ENCODE measurements at regions not wholly inside any gene's neighbourhood (a gene's known extent, or its start where the extent isn't known, plus 50 kb on each side); places are given as distances from the start of the nearest gene placed in this dataset.

DNA sequence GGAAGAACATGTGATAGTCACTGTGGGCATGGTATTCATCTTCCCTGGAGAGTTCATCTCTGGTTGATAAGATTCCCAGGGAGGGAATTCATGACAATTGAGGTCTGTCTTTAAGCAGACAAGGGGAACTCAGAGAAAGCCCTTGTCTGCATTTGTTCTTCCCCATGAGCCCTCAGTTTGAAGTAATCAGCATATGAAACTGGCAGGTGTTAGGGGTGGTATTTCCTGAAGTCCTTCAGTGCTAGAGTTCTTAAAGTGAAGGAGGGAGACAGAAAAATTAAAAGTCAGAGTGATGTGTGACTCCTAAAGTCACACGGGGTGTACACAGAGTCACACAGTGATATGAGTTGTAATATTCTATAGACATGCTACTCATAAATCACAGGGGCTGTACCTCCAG is 60.6 kb upstream of the SYK start:
- Histone ChIP-seq H3K9me2 (replicated peaks; ENCODE audit: insufficient read depth, low read length) (no peaks in the 10 kb centered on the region), H3K79me2 (ENCODE audit: low read length) (no peaks in the 10 kb centered on the region), H4K20me1 (ENCODE audit: insufficient read depth, low read length) (no peaks in the 10 kb centered on the region), H3K9ac (ENCODE audit: low read length) (no peak overlapping the region), H3K4me2 (ENCODE audit: low read depth, low read length) (peak overlapping the region; percentile 39), H3K36me3 (replicated peaks; ENCODE audit: insufficient read depth, low read length) (no peaks in the 10 kb centered on the region), H2AFZ (ENCODE audit: low read length) (no peak overlapping the region), H3K27me3 (replicated peaks; ENCODE audit: insufficient read depth, low read length) (no peaks in the 10 kb centered on the region), H3F3A (ENCODE audit: insufficient read depth, low read length) (0 out of 2 replicates have a peak, but pooled peaks cover 3% of the 10 kb centered on the region), H3K27ac (ENCODE audit: low read length) (peak overlapping the region; percentile 67; the same call in 1 of the 2 replicates), H3K4me1 (ENCODE audit: low read length) (peaks cover 15% of the 10 kb centered on the region), H3K4me3 (ENCODE audit: low read length) (no peak overlapping the region), H3K9me3 (replicated peaks; ENCODE audit: insufficient read depth, low read length) (no peaks in the 10 kb centered on the region)
- TF ChIP-seq EZH2phosphoT487 (IDR thresholded peaks at IDR 0.05; ENCODE audit: low read length) = no peak
- no peak for TF ChIP-seq EZH2 (optimal IDR thresholded peaks at IDR 0.05; ENCODE audit: low read depth, low read length)
- no peak for TF ChIP-seq CTCF (IDR thresholded peaks at IDR 0.05; ENCODE audit: low read length)
- DNase-seq = peak; percentile 79

- no peaks in the 10 kb centered on the region for H3K9me3 ChIP-seq (replicated peaks; ENCODE audit: insufficient read depth, low read length)
- no peak overlapping the region for H3K27ac ChIP-seq (ENCODE audit: low read length)
- no peak for DNase-seq
- H3K4me2 ChIP-seq (ENCODE audit: low read depth, low read length) = no peak overlapping the region
- no peaks in the 10 kb centered on the region for H4K20me1 ChIP-seq (ENCODE audit: insufficient read depth, low read length)
- TF ChIP-seq CTCF (IDR thresholded peaks at IDR 0.05; ENCODE audit: low read length) (no peak), EZH2phosphoT487 (IDR thresholded peaks at IDR 0.05; ENCODE audit: low read length) (no peak), EZH2 (optimal IDR thresholded peaks at IDR 0.05; ENCODE audit: low read depth, low read length) (no peak)
- H3K4me1 ChIP-seq (ENCODE audit: low read length) = peaks cover 15% of the 10 kb centered on the region
- H3K9ac ChIP-seq (ENCODE audit: low read length) = no peak overlapping the region
- no peaks in the 10 kb centered on the region for H3K9me2 ChIP-seq (replicated peaks; ENCODE audit: insufficient read depth, low read length)
- no peaks in the 10 kb centered on the region for H3K79me2 ChIP-seq (ENCODE audit: low read length)
- no peak overlapping the region for H3K4me3 ChIP-seq (ENCODE audit: low read length)
- no peak overlapping the region for H2AFZ ChIP-seq (ENCODE audit: low read length)
- no peaks in the 10 kb centered on the region for H3K27me3 ChIP-seq (replicated peaks; ENCODE audit: insufficient read depth, low read length)
- no peaks in the 10 kb centered on the region for H3K36me3 ChIP-seq (replicated peaks; ENCODE audit: insufficient read depth, low read length)
- 0 out of 2 replicates have a peak, but pooled peaks cover 3% of the 10 kb centered on the region for H3F3A ChIP-seq (ENCODE audit: insufficient read depth, low read length)
Measured at GRCh38 chr9:90737742-90738141, 63.9 kb upstream of the SYK start.

GRCh38 chr9:90735952-90736351 is 65.7 kb upstream of the SYK start:
- H4K20me1 ChIP-seq (ENCODE audit: insufficient read depth, low read length) = no peaks in the 10 kb centered on the region
- no peaks in the 10 kb centered on the region for H3K79me2 ChIP-seq (ENCODE audit: low read length)
- H3K4me2 ChIP-seq (ENCODE audit: low read depth, low read length) = no peak overlapping the region
- H3K9me3 ChIP-seq (replicated peaks; ENCODE audit: insufficient read depth, low read length) = no peaks in the 10 kb centered on the region
- no peaks in the 10 kb centered on the region for H3K9me2 ChIP-seq (replicated peaks; ENCODE audit: insufficient read depth, low read length)
- peaks cover 9% of the 10 kb centered on the region for H3K4me1 ChIP-seq (ENCODE audit: low read length)
- H3K27ac ChIP-seq (ENCODE audit: low read length) = no peak overlapping the region
- H3K27me3 ChIP-seq (replicated peaks; ENCODE audit: insufficient read depth, low read length) = no peaks in the 10 kb centered on the region
- H3F3A ChIP-seq (ENCODE audit: insufficient read depth, low read length) = 0 out of 2 replicates have a peak, but pooled peaks cover 3% of the 10 kb centered on the region
- no peak for DNase-seq
- TF ChIP-seq EZH2phosphoT487 (IDR thresholded peaks at IDR 0.05; ENCODE audit: low read length) (no peak), EZH2 (optimal IDR thresholded peaks at IDR 0.05; ENCODE audit: low read depth, low read length) (no peak), CTCF (IDR thresholded peaks at IDR 0.05; ENCODE audit: low read length) (no peak)
- no peaks in the 10 kb centered on the region for H3K36me3 ChIP-seq (replicated peaks; ENCODE audit: insufficient read depth, low read length)
- no peak overlapping the region for H3K4me3 ChIP-seq (ENCODE audit: low read length)
- no peak overlapping the region for H3K9ac ChIP-seq (ENCODE audit: low read length)
- H2AFZ ChIP-seq (ENCODE audit: low read length) = no peak overlapping the region

All from MM.1S (cell line).